ENCODE measurements at regions not wholly inside any gene's neighbourhood (a gene's known extent, or its start where the extent isn't known, plus 50 kb on each side); places are given as distances from the start of the nearest gene placed in this dataset.
A peak's percentile ranks its signal among the peaks of the same experiment; 100 is the strongest.

DNA sequence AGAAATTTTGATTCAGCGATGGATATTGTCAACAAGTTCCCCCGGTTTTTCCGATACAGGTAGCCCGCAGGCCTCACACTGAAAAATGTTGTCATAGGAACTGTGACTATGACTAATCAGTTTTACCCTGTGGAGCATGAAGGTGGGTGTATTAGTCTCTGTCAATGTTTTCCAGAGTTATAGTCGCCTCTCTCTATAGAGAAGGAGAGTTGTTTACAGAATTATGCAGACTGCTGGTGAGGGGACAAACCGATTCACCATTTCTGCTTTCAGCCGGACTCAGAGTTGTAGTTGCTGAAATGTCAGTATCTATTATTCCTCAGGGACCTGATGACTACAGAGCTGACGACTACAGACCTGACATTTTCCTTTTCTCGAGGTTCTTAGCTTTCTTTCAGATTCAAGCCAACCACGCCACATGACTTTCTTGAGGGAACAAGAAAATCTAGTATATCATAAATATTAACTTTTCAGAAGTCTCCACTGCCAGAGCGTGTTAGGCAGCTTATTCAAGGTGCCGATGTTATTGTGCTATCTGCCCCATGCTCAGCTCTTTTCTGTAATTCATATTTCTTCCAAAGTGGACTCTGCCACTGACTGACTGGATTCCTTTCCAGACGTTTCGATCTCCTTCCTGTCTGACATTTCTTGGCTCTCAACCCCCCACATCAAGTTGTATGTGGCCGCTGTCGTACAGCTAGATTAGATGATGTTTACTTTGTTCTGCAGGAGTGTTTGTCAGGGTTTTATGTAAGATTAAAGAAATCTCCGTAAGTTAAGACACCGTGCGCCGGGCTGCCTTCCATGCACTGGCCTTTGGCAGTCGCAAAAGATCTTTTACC, 178.1 kb downstream of the FGF1 start:
- no peak for DNase-seq (ENCODE audit: low read depth)

DNA sequence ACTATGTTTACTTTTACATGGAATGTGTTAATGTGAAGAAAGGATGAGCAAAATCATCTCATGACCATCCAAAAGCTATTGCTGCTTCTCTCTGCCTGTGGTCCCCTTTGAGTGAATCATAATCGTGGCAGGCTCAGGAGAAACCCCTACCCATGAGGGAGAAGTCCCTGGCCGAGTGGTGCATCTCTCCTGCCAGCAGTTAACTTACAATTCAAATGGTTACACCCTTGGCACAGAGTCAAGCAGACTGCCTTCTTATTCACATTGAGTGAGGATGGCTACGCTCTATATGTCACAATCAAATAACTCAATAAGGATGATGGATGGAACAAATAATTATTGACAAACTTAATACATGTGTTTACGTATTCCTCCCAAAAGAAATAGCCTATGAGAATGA, 179.1 kb downstream of the FGF1 start:
- peak; percentile 29 for DNase-seq (ENCODE audit: low read depth)

DNA sequence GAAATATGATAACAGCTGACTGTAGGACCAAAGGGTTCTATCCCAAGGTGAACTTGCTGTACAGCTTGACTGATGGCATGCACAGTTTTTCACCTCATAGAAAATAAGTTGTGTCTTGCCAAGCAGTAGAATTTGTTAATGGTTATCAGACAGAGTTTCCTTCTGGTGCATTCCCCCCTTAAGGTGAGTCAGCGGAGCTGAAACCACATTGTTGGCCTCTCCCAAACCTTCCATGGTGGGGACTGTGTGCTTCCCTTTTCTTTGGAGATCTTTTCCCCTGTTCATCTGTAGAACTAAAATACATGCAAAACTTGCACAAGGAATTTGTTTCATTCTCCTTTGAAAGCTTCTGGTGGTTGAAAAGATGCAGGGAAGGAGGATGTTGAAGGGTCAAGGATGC, 179.8 kb downstream of the FGF1 start:
- DNase-seq (ENCODE audit: low read depth): no peak

DNA sequence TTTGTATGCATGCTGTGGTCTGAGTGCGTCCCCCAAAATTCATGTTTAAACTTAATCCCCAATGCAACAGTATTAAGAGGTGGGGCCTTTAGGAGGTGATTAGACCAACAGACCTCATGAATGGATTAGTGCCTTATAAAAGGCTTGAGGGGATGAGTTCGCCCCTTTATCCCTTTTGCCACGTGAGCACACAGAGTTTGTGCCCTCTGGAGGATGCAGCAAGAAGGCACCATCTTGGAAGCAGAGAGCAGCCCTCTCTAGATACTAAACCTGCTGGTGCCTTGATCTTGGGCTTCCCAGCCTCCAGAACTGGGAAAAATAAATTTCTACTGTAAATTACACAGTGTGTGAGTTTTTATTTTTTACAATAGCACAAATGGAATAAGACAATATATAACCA, 177.1 kb upstream of the SPRY4 start:
- DNase-seq (ENCODE audit: low read depth): no peak

GRCh38 chr5:142500227-142500905, 175.5 kb upstream of the SPRY4 start:
- DNase-seq (ENCODE audit: low read depth): no peak

- DNase-seq (ENCODE audit: low read depth): no peak
Measured at GRCh38 chr5:142499591-142500226, 174.9 kb upstream of the SPRY4 start.

DNA sequence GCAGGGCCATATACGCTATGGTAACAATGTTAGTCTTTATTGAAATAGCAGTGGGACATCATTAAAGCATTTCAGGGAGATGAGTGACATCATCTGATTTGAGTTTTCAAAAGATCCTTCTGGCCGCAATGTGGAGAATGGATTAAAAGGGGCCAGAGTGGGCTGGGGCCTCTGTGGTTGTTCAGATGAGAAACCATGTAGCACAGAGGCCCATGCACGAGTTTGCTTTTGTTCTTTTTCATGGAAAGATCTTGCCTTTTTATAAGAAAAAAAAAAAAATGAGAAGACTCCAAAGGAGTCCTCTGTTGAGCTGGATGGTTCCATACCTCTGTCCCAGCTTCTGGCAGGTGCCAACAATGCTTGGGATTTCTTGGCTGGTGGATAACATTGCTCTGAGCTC, 173.5 kb upstream of the SPRY4 start:
- no peak for DNase-seq (ENCODE audit: low read depth)

DNA sequence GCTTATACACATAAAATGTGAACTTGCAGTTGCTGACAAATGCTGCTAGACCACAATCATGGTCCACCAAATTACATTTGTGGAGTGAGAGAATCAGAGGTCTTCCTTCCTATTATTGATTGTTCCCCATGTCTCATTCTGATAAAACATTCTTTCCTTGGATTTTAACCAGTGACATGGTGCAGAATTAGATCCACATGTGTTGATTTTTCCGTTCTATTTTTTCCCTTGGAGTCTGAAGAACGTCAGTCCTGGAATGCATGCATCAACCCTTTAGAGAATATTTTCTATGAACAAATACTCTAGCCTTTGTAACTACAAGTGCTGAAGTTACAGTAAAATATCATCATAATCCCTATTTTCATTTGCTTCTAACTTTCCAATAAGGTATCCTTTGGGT, 170.7 kb upstream of the SPRY4 start:
- no peak for DNase-seq (ENCODE audit: low read depth)

GRCh38 chr5:142493875-142494518, 169.2 kb upstream of the SPRY4 start:
- DNase-seq (ENCODE audit: low read depth): no peak

- peak; percentile 26 for DNase-seq (ENCODE audit: low read depth)
Measured at GRCh38 chr5:142492781-142493281, 168.0 kb upstream of the SPRY4 start.

GRCh38 chr5:142491679-142492078, 166.9 kb upstream of the SPRY4 start:
- DNase-seq (ENCODE audit: low read depth): no peak

DNA sequence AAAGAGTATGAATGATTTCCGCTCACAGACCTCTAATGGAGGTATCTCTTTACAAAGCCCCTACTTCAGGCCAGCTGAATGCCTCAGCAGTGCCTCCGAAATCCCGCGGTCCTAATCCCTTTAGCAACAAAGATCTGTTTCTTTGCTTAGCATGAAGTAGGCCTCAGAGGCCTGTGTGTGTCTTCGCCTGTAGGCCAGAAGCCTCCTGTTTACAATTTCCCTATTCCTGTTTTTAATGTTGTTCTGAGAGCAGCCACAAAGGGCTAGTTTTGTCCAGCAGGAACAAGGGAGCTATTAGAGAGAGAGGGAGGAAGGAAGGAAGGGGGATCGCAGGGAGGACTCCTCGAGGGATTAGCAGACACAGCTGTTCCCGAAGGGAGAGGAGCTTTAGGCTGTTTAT, 166.4 kb upstream of the SPRY4 start:
- DNase-seq (ENCODE audit: low read depth): no peak

DNA sequence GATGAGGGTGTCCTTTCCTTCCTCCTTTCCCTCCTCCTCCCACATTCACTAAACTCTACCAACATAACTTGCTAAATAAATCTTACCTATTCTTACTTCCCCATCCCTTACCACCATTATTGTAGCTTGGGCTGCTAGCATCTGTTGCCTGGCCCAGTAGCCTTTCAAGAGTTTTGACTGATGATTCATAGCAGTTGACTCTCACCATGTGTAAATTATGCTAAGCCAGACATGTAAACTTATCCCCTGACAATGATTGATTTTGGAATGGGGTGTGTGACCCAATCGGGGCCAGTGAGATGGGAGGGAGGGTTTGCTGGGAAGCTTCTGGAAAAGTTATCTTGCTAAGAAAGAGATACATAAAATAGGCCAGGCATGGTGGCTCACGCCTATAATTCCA, 161.8 kb upstream of the SPRY4 start:
- DNase-seq (ENCODE audit: low read depth): peak; percentile 21

DNA sequence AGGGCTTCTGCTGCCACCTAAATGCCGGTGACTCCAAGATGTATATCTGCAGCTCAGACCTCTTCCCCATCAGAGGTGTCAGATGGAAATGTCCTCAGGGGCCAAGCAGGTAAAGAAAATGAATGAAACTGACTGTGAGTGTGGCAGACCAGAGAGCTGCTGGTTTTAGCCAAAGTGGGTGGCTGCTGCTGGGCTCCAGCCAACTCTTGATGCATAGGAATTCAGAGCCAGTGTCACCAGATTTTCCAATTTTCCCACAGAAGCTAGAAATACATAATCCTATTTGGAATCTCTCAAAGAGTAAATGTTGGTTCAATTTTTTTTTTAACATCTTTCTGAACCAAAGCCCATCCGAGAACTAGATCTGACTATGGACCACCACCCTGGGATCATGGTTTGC, 161.2 kb upstream of the SPRY4 start:
- no peak for DNase-seq (ENCODE audit: low read depth)

DNA sequence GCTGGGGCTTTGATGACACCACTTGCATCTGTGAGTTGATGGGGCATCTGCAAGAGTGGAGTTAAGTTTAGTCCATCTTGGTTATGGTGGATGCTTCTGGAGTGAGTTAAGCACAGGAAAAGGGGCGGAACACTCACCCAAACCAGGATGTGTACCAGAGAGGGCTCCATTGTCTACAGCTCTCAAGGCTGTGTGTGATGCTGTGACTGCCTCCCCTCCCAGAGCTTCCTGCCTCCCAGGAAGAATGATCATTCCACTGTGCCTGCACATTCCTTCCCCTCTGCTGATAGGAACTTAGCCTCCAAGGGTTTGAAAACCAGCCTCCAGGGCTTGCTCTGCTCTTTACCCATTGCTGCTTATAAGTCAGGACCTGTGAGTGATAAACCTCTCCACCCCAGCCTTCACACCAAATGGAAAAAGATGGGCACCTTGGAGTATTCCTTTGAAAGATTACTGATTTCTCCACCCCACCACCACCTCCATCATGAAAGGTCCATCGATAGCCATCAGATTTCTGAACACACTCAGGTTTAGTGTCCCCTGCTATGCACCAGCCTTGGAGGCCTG, 160.1 kb upstream of the SPRY4 start:
- DNase-seq (ENCODE audit: low read depth): no peak

DNA sequence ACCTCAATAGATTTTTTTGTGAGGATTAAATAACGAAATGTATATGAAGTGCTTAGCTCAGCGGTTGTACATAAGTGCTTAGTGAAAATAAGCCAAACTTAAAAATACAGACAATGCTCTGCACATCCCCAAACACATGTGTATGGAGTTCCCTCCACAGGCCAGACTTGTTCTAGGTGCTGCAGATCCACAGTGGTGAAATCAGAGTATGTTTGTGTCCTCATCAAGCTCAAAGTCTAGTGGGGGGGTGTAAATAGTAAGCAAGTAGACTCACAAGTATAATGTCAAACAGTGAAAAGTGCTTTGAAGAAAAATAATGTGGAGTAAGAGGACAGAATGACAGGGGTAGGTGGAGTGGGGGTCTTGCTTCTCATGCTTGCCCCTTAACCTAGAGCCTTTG, 157.4 kb upstream of the SPRY4 start:
- DNase-seq (ENCODE audit: low read depth): no peak

DNA sequence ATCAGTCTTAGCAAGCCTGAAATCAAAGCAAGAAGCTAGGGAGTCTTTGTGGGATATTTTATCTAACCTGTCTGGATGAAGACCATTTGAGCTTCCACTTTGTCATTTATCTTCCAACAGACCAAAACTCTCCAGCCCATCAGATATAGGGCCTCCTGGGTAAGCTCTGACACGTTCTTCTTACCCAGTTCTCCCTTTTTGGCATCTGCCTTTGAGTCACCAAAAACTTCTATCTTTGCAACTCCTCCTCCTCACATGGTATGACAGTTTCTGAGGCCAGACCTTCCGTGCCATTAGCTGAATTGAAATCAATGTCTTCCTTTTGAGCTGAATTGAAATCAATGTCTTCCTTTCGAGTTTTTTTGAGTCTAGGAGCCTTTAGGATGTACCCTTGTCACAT, 156.6 kb upstream of the SPRY4 start:
- DNase-seq (ENCODE audit: low read depth): no peak

GRCh38 chr5:142479854-142480519, 155.2 kb upstream of the SPRY4 start:
- DNase-seq (ENCODE audit: low read depth): no peak

DNA sequence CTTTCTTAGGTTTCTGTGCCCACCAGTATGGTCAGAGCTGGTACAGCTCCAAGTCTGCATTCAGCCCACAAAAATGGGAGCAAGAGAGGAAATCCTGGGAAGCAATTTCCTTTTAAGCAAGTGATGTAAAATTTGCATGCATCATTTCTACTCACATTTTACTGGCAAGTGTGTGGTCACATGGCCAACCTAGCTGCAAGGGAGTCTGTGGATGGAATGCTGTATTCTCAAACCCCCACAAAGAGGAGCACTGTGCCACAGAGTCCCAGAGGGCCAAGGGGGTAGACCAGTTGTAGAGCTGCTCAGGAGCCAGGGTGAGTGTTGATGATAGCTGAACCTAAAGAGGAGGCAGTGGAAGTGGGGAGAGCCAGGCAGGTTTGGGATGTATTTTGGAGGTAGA, 154.3 kb upstream of the SPRY4 start:
- DNase-seq (ENCODE audit: low read depth): no peak

DNA sequence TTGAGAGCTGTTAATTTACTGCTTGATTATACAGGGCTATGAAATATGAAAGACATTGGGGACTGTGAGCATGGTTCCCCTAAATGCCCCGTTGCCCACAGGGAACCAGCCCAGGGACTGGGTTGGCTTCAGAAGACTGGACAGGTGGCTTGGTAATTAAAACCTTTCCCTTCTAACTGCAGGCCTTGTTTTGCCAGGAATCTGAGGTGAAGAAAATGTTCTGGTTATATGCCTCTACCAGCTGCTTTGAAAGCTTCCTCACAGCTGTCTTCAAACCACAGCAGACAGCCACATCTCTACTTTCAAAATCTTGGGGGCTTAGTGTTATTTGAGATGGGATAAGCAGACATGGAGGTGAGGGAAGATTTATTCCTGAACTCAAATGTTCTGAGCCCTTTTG, 153.3 kb upstream of the SPRY4 start:
- DNase-seq (ENCODE audit: low read depth): no peak

DNA sequence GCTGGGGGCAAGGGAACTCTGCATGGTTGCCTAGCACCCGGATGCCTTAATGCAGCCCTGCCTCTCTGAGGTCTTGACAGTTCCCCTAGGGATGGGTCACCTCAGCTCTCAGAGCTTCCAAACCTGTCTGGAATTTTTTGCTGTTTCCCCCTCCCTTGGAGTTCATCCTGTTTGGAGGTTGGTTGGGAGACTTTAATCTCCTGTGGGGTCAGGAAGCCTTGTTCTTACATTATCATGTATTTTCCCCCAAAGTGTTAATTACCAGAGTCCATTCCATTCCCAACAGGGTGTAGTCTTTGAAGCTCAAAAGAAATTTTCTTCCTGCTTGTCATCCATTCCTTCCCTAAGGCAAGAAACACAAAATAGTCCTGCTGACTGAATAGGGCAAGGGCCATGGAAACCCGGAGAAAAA, 150.3 kb upstream of the SPRY4 start:
- no peak for DNase-seq (ENCODE audit: low read depth)

Data from fibroblast of the conjunctiva (primary cell).